H9 (cell line): ENCODE measurements at regions not wholly inside any gene's neighbourhood (a gene's known extent, or its start where the extent isn't known, plus 50 kb on each side); places are given as distances from the start of the nearest gene placed in this dataset.

Experiments used
- DNase-seq: peaks from one replicate; pipeline ENCODE4 v3.0.0-alpha.2; 2017
- H2AFZ ChIP-seq: one replicate; pipeline ENCODE4 v1.6.1; 2013; ENCODE audit warnings: mild to moderate bottlenecking, low read length, control low read depth, moderate library complexity
- H2AK5ac ChIP-seq: 2 replicates; pipeline ENCODE4 v1.6.1; 2013; ENCODE audit warnings: low read length, control low read depth, mixed read lengths; ENCODE audit not compliant: insufficient read length
- H2BK120ac ChIP-seq: one replicate; pipeline ENCODE4 v1.6.1; 2013; ENCODE audit warnings: low read depth, mild to moderate bottlenecking, low read length, control low read depth, inconsistent platforms; ENCODE audit not compliant: poor library complexity, severe bottlenecking
- H2BK12ac ChIP-seq: 2 replicates; pipeline ENCODE4 v1.6.1; 2013; ENCODE audit warnings: low read length, control low read depth, mixed read lengths, low read depth; ENCODE audit not compliant: insufficient read length
- H2BK15ac ChIP-seq: 2 replicates; pipeline ENCODE4 v1.6.1; 2013; ENCODE audit warnings: low read depth, low read length, control low read depth
- H2BK20ac ChIP-seq: one replicate; pipeline ENCODE4 v1.6.1; 2013; ENCODE audit warnings: low read depth, mild to moderate bottlenecking, low read length, control low read depth, inconsistent platforms; ENCODE audit not compliant: poor library complexity, severe bottlenecking
- H2BK5ac ChIP-seq: 2 replicates; pipeline ENCODE4 v1.6.1; 2013; ENCODE audit warnings: low read length, control low read depth, mixed read lengths; ENCODE audit not compliant: insufficient read length
- H3K14ac ChIP-seq: 2 replicates; pipeline ENCODE4 v1.6.1; 2013; ENCODE audit warnings: low read length, control low read depth; ENCODE audit not compliant: insufficient read depth
- H3K18ac ChIP-seq: 2 replicates; pipeline ENCODE4 v1.6.1; 2013; ENCODE audit warnings: low read depth, mild to moderate bottlenecking, mixed read lengths, low read length, control low read depth; ENCODE audit not compliant: insufficient read length
- H3K23ac ChIP-seq: 2 replicates; pipeline ENCODE4 v1.6.1; 2013; ENCODE audit warnings: low read length, control low read depth, mixed read lengths, low read depth; ENCODE audit not compliant: insufficient read length
- H3K23me2 ChIP-seq: 2 replicates; pipeline ENCODE4 v1.6.1; 2013; ENCODE audit warnings: low read depth, mild to moderate bottlenecking, mixed read lengths, low read length, control low read depth; ENCODE audit not compliant: insufficient read length, poor library complexity, severe bottlenecking
- H3K27ac ChIP-seq: 2 replicates; pipeline ENCODE4 v1.5.1; 2013; ENCODE audit warnings: low read length, control low read depth, mixed read lengths, low read depth; ENCODE audit not compliant: insufficient read length
- H3K27me3 ChIP-seq: 2 replicates; pipeline ENCODE4 v1.6.1; 2013; ENCODE audit warnings: low read length, control low read depth, inconsistent platforms; ENCODE audit not compliant: insufficient read depth
- H3K4ac ChIP-seq: 2 replicates; pipeline ENCODE4 v1.6.1; 2013; ENCODE audit warnings: low read depth, mild to moderate bottlenecking, control low read depth, inconsistent platforms, low read length, moderate library complexity
- H3K4me1 ChIP-seq: 2 replicates; pipeline ENCODE4 v1.6.1; 2013; ENCODE audit warnings: low read length, control low read depth, inconsistent platforms; ENCODE audit not compliant: insufficient read depth
- H3K4me2 ChIP-seq: 2 replicates; pipeline ENCODE4 v1.6.1; 2013; ENCODE audit warnings: low read length, control low read depth, mixed read lengths; ENCODE audit not compliant: insufficient read length, insufficient read depth
- H3K56ac ChIP-seq: 2 replicates; pipeline ENCODE4 v1.6.1; 2013; ENCODE audit warnings: low read depth, mild to moderate bottlenecking, mixed read lengths, low read length, control low read depth; ENCODE audit not compliant: insufficient read length
- H3K79me1 ChIP-seq: 2 replicates; pipeline ENCODE4 v1.6.1; 2013; ENCODE audit warnings: low read depth, mild to moderate bottlenecking, moderate library complexity, low read length, control low read depth, inconsistent platforms; ENCODE audit not compliant: insufficient read depth, poor library complexity, severe bottlenecking
- H3K79me2 ChIP-seq: 2 replicates; pipeline ENCODE4 v1.6.1; 2013; ENCODE audit warnings: low read length, control low read depth, inconsistent platforms; ENCODE audit not compliant: insufficient read depth
- H3K9ac ChIP-seq: 2 replicates; pipeline ENCODE4 v1.6.1; 2013; ENCODE audit warnings: low read length, control low read depth, mixed read lengths; ENCODE audit not compliant: insufficient read length; ENCODE audit errors: extremely low read depth
- H3K9me3 ChIP-seq: one replicate; pipeline ENCODE4 v1.6.1; 2013; ENCODE audit warnings: low read depth, low read length, inconsistent platforms; ENCODE audit not compliant: control insufficient read depth
- H3T11ph ChIP-seq: one replicate; pipeline ENCODE4 v1.6.1; 2013; ENCODE audit warnings: mild to moderate bottlenecking, low read length, control low read depth, inconsistent platforms
- H4K20me1 ChIP-seq: one replicate; pipeline ENCODE4 v1.6.1; 2013; ENCODE audit not compliant: control insufficient read depth, insufficient read length, insufficient read depth
- H4K5ac ChIP-seq: 2 replicates; pipeline ENCODE4 v1.6.1; 2013; ENCODE audit warnings: low read depth, mild to moderate bottlenecking, mixed read lengths, low read length, control low read depth; ENCODE audit not compliant: insufficient read length
- H4K8ac ChIP-seq: replicated peaks from 2 replicates; pipeline ENCODE4 v1.6.1; 2013; ENCODE audit warnings: low read length, control low read depth, mixed read lengths, low read depth; ENCODE audit not compliant: insufficient read length
- H4K91ac ChIP-seq: 2 replicates; pipeline ENCODE4 v1.6.1; 2013; ENCODE audit warnings: low read depth, mild to moderate bottlenecking, moderate library complexity, mixed read lengths, low read length, control low read depth; ENCODE audit not compliant: insufficient read length
- H3K27ac Mint-ChIP-seq, 3 experiments: 2 replicates in 2 of 3; 3 replicates in 1 of 3; pipeline ENCODE4 v1.8.0; 2020 to 2021; ENCODE audit warnings: mixed read lengths in 3 of 3, mild to moderate bottlenecking in 1 of 3, moderate library complexity in 1 of 3
- H3K27me3 Mint-ChIP-seq: 2 replicates; pipeline ENCODE4 v1.8.0; 2021; ENCODE audit warnings: low read depth, mild to moderate bottlenecking, moderate library complexity, mixed read lengths
- H3K36me3 Mint-ChIP-seq, 3 experiments: 2 replicates in 2 of 3; 3 replicates in 1 of 3; pipeline ENCODE4 v1.8.0; 2020 to 2021; ENCODE audit warnings: low read depth in 3 of 3, mixed read lengths in 3 of 3; ENCODE audit not compliant: insufficient read depth in 1 of 3
- H3K4me1 Mint-ChIP-seq, 2 experiments: 2 replicates each; pipeline ENCODE4 v1.8.0; 2020; ENCODE audit warnings: mixed read lengths in 2 of 2
- H3K4me3 Mint-ChIP-seq, 2 experiments: 2 replicates in 1 of 2; 3 replicates in 1 of 2; pipeline ENCODE4 v1.8.0; 2020 to 2021; ENCODE audit warnings: mild to moderate bottlenecking in 2 of 2, mixed read lengths in 2 of 2, moderate library complexity in 1 of 2
- H3K9me3 Mint-ChIP-seq, 2 experiments: 2 replicates in 1 of 2; 3 replicates in 1 of 2; pipeline ENCODE4 v1.8.0; 2020; ENCODE audit warnings: mild to moderate bottlenecking in 2 of 2, mixed read lengths in 2 of 2, moderate library complexity in 1 of 2
- CTCF ChIP-seq: fragments of 200-600 bp; sonication (generic); conservative IDR thresholded peaks from 3 replicates; pipeline ENCODE4 v1.8.0; 2021; ENCODE audit warnings: antibody characterized with exemption, mild to moderate bottlenecking
- WGBS: extraction: QIAGEN DNeasy Blood & Tissue Kit; methylation state at CpG from one replicate; pipeline ENCODE4 v1.1.7; 2013; ENCODE audit warnings: missing lambda C conversion rate, low lambda C conversion rate, mixed read lengths; ENCODE audit not compliant: insufficient read length; ENCODE audit errors: extremely low coverage; 5-methylcytosine and 5-hydroxymethylcytosine counted together

GRCh38 chr7:86152926-86153325, 490.8 kb upstream of the GRM3 start:
- WGBS: no CpG with 5 or more reads among the region's 2 CpGs
- no peaks in the 10 kb centered on the region for H3K27me3 ChIP-seq
- Mint-ChIP-seq H3K27me3 (no peaks in the 10 kb centered on the region; the same call in 1 of the 2 replicates), H3K4me3 (no peak overlapping the region), H3K4me1 (no peaks in the 10 kb centered on the region; a peak in 1 of 4 replicates), H3K27ac (no peak overlapping the region), H3K36me3 (no peaks in the 10 kb centered on the region; a peak in 2 of 7 replicates), H3K9me3 (no peaks in the 10 kb centered on the region; a peak in 2 of 5 replicates)
- no peak overlapping the region for H3K27ac ChIP-seq
- H3K79me1 ChIP-seq: no peaks in the 10 kb centered on the region
- H3T11ph ChIP-seq: no peak overlapping the region
- H4K20me1 ChIP-seq: no peaks in the 10 kb centered on the region
- H3K79me2 ChIP-seq: no peaks in the 10 kb centered on the region
- no peak overlapping the region for H4K91ac ChIP-seq
- H3K4me1 ChIP-seq: no peaks in the 10 kb centered on the region
- no peak overlapping the region for H4K8ac ChIP-seq
- H3K9me3 ChIP-seq: no peaks in the 10 kb centered on the region
- H3K56ac ChIP-seq: no peak overlapping the region
- H3K4me2 ChIP-seq: no peak overlapping the region
- no peak overlapping the region for H3K4ac ChIP-seq
- H3K9ac ChIP-seq: no peak overlapping the region
- DNase-seq: no peak
- H4K5ac ChIP-seq: no peak overlapping the region
- H2AFZ ChIP-seq: no peak overlapping the region
- no peak overlapping the region for H2AK5ac ChIP-seq
- no peak overlapping the region for H2BK5ac ChIP-seq
- H2BK12ac ChIP-seq: no peak overlapping the region
- TF ChIP-seq CTCF: no peak
- H3K23me2 ChIP-seq: no peaks in the 10 kb centered on the region
- no peak overlapping the region for H3K18ac ChIP-seq
- H3K14ac ChIP-seq: no peak overlapping the region
- no peak overlapping the region for H3K23ac ChIP-seq
- no peak overlapping the region for H2BK120ac ChIP-seq
- H2BK15ac ChIP-seq: no peak overlapping the region
- no peak overlapping the region for H2BK20ac ChIP-seq
